GM19025 (cell line): ENCODE measurements at regions not wholly inside any gene's neighbourhood (a gene's known extent, or its start where the extent isn't known, plus 50 kb on each side); places are given as distances from the start of the nearest gene placed in this dataset.
"Not testable (repeated sequence)": the region's sequence is repeated elsewhere in the genome, so short reads cannot be mapped to it uniquely, and the experiment has no call there.

Experiments
- ATAC-seq: cut with Tn5 transposase; IDR thresholded peaks from one replicate; pipeline ENCODE4 v1.9.1; 2021; ENCODE audit warnings: mild to moderate bottlenecking, low read depth, moderate library complexity; ENCODE audit not compliant: unreplicated experiment

- ATAC-seq = no peak
Observed at GRCh38 chr2:7358865-7359447, 441.7 kb downstream of the RNF144A start.

DNA sequence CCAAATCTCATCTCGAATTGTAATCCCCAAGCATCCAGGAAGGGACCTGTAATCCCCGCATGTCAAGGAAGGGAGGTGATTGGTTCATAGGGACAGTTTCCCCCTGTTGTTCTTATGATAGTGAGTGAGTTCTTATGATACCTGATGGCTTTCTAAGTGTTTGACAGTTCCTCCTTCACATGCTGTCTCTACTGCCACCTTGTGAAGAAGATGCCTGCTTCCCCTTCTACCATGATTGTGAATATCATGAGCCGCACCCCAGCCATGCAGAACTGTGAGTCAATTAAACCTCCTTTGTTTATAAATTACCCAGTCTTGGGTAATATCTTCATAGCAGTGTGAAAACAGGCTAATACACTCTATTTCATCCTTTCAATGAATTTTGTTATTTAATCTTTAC is 446.7 kb downstream of the RNF144A start:
- ATAC-seq = no peak

DNA sequence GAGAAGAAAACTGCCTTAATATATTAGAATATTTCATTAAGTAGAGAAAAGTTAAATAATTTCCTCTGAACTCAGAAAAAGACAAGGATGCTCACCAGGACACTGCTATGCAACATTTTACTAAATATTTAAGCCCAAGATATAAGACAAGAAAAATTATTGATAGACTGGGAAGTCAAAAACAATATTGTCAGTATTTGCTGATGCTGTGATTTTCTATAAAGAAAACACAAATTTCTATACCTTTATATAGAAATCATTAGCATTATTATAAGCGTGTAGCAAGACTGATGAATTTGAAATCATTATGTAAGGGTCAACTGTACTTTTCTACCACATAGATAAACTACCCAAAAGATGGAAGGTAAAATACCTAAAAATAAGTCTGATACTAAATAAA is 451.0 kb downstream of the RNF144A start:
- ATAC-seq = no peak

DNA sequence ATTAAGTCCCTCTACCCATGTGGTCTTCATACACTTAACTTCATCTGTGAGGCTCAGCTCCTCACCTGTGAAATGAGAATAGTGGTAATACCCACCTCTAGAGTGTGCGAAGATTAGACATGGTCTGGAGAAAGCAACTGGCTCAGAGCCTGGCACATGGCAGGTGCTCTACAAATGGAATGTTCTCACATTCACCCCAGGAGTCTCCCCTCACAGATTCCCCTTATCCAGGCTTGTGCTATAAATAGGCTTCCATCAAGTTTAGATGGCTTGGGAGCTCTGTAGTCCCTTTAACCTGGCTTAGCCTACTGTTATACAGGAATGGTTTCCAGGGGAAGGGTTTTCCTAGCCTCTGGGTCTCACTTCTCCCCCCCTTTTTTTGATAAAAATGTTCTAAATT is 455.9 kb downstream of the RNF144A start:
- ATAC-seq = no peak

GRCh38 chr2:7375901-7376300 is 458.7 kb downstream of the RNF144A start:
- no peak for ATAC-seq

- ATAC-seq = no peak
Observed at GRCh38 chr2:7377916-7378569, 460.8 kb downstream of the RNF144A start.

DNA sequence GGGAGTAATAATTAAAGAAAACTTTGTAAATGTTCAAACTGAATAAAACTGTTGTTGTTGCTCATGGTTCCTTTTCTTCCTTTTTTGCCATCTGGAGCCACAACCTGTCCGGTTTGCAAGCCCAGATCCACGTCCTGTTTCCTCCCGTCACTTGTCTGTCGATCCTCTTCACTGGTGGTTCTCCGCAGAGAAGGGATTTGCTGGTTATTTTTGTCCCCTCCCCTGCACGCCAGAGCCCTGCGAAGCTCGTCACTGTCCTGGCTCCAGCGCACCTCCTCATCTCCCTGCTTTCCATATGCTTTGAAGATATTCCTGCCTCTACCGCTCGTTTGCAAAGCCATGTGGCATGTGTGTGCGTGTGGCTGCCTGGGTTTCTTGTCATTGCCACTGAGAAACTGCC is 461.4 kb downstream of the RNF144A start:
- no peak for ATAC-seq

- ATAC-seq = no peak
Observed at GRCh38 chr2:7379799-7380198, 462.6 kb downstream of the RNF144A start.

GRCh38 chr2:7384773-7385349 is 467.6 kb downstream of the RNF144A start:
- no peak for ATAC-seq

- not testable (repeated sequence) for ATAC-seq
Observed at GRCh38 chr2:7390311-7390710, 473.1 kb downstream of the RNF144A start.

DNA sequence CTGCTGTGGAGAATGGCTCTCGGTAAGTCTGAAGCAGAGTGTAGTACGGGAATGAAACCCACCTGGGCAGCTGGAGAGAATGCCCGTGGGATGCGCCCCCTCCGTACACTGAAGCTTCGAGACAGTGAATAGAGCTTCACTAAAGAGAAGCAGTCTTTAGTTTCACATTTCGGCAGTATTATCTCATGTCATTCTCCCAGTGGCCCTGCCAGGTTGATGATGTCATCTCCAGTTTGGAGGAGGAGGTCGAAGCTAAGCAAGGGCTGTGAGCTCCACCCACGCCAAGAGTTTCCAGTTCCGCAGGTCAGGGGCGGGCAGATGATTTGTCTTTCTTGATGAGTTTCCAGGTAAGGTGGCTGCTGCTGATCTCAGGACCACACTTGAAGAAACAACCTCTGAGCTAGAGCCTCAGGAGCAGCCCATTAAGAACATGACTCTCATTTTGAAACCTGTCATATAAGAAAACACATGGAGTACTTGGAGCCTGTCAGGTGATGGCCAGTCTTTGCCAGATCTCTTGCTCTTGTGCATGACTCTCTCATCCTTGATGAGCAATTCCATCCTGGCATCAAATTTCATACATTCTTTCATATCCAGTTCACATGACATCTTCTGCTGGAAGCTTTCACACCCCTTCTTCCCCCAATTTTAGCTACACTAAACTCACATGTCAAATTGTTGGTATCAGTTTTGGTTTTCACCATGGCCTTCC is 475.0 kb downstream of the RNF144A start:
- ATAC-seq = no peak

DNA sequence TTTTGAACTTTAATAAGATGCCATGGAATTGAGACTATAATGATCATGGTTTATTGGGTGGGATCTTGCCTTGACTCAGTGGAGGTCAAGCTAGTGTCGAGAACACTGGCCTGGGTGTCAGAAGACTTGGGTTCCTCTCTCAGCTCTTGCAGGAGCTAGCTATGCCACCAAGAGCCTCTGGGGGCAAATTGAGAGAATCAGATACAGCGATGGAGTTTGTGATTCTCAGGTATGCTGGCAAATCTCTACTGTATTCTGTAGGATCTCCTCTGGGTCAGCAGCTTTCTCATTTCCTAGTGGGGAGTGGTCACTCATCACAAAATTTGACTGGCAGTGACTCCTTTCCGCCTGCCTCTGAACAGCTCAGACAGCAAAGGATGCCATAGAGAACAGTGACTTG is 477.0 kb downstream of the RNF144A start:
- ATAC-seq = no peak

GRCh38 chr2:7400628-7401027 is 483.4 kb downstream of the RNF144A start:
- ATAC-seq = no peak

GRCh38 chr2:7403092-7403775 is 486.0 kb downstream of the RNF144A start:
- ATAC-seq = no peak

DNA sequence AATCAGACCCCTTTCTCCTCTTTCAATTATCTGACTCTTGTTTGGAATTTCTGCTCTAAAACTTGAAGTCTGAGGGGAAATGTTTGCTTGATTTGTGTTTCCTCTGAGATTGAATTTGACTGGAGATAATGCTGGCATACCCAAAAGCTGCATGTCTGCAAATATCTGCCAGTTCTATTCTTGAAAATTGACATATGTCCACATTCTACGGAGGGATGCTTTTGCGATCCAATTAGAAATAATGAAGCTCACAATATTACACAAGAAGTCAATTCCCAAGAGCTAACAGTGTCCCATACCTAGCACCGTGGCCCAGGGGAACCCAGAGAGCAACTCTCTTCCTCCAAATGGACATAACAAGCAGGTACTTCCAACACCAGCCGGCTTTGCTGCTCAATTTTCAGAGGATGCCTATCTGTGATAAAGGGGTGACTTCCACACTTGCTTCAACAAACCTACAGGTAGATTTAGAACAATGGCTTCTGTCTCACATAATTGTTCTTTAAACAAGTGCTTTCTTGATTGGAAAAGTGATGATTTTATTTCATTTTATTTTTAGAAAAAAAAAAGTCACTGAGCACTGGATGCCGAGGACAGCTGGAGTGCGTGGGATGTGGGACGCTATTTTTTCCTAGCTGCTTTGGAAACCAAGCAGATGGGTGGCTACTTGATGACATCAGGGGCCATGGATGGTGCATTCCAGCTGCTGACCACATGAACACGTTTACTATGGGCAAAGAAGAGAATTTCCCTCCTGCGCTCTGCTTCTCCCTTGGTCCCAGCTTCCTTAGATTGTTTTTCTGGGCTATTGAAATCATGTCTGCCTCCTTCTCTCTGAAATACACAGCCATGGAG is 488.9 kb downstream of the RNF144A start:
- ATAC-seq = no peak

DNA sequence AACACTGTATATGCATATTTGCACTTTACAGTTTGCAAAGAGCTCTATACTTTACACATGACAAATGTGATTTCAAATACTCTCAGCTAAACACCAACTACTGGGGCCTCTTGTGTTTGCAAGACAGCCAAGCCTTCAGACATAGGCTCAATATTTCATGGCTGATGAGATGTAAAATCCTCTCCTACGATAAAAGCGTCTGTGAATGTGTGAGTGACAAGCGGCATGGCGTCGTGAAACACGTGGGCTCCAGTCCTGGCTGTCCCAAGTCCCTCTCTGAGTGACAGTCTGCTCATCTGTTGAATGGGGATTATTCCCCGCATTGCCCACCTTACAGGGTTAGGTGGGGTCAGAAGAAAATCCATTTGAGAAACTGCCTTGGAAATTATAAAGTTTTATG is 489.8 kb downstream of the RNF144A start:
- ATAC-seq = no peak

GRCh38 chr2:7407906-7408680 is 490.9 kb downstream of the RNF144A start:
- no peak for ATAC-seq

- ATAC-seq = no peak
Observed at GRCh38 chr2:7411691-7412090, 494.5 kb downstream of the RNF144A start.
